ENCODE measurements at regions not wholly inside any gene's neighbourhood (a gene's known extent, or its start where the extent isn't known, plus 50 kb on each side); places are given as distances from the start of the nearest gene placed in this dataset.

GRCh38 chr2:35228584-35228983, 1127.0 kb upstream of the CRIM1 start:
- TF ChIP-seq CTCF (conservative IDR thresholded peaks at IDR 0.05; ENCODE audit: low read length): no peak
- no peak for TF ChIP-seq EZH2phosphoT487 (IDR thresholded peaks at IDR 0.05; ENCODE audit: borderline replicate concordance)
